ENCODE measurements at regions not wholly inside any gene's neighbourhood (a gene's known extent, or its start where the extent isn't known, plus 50 kb on each side); places are given as distances from the start of the nearest gene placed in this dataset.

DNA sequence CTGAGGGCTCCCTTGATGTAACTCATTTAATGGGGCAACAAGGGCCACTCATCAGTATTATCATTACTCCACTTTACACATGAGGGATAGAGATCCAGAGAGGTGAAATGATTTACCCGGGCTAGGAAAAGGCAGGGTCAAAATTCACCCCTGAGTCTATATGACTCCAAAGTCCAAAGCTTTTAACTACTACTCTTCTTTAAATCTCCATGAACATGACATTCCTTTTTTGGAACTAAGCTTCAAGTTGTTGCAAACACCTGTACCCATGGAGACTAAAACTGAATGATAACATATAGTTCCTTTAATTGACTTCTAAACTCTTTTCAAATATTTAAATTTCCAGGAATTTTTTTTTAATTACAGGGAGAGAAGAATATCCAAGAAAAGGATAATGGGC is 292.9 kb upstream of the GADL1 start:
- TF ChIP-seq, protein P1, sequence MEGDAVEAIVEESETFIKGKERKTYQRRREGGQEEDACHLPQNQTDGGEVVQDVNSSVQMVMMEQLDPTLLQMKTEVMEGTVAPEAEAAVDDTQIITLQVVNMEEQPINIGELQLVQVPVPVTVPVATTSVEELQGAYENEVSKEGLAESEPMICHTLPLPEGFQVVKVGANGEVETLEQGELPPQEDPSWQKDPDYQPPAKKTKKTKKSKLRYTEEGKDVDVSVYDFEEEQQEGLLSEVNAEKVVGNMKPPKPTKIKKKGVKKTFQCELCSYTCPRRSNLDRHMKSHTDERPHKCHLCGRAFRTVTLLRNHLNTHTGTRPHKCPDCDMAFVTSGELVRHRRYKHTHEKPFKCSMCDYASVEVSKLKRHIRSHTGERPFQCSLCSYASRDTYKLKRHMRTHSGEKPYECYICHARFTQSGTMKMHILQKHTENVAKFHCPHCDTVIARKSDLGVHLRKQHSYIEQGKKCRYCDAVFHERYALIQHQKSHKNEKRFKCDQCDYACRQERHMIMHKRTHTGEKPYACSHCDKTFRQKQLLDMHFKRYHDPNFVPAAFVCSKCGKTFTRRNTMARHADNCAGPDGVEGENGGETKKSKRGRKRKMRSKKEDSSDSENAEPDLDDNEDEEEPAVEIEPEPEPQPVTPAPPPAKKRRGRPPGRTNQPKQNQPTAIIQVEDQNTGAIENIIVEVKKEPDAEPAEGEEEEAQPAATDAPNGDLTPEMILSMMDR (IDR thresholded peaks at IDR 0.05; ENCODE audit: low read depth, low read length, missing control alignments): no peak
- DNase-seq (ENCODE audit: low read depth): no peak
- H3K4me3 ChIP-seq (ENCODE audit: low read depth, low read length): no peak overlapping the region

DNA sequence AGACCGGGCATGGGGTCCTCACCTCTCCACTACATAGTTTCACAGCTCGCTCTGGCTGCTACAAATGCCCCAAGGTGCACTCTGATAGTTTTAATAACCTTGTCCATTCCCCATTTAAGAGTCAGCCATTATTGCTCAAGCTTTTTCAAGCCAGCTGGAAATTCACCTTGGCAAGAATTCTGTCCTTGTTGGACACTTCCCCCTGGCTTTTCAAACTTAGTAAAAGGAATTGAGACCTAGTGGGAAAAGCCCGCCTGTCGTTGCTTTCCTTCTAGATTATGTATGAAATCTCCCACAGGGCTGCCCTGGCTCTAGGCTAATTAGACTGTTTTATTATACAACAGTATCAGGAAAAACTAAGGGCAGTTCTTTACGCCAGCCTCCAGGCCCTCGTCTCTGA is 293.7 kb upstream of the GADL1 start:
- no peak for DNase-seq (ENCODE audit: low read depth)
- no peak overlapping the region for H3K4me3 ChIP-seq (ENCODE audit: low read depth, low read length)
- TF ChIP-seq, protein P1 (IDR thresholded peaks at IDR 0.05; ENCODE audit: low read depth, low read length, missing control alignments): no peak

DNA sequence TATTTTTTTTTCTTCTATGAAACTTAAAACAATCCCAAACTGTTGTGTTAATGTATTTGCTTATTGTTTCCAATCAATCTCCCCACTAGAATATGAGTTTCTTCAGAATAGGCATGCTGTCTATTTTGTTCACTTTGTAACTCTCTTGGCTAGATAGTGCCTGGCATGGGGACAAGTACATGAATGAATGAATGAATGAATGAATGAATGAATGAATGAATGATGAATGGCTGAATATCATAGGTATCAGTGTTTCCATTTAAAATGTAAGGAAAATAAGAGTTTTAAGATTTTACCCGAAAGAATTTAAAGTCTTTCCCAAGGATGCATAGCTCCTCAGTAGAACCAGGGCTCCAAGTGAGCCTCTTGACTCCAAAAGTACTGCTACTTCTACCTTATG is 294.9 kb upstream of the GADL1 start:
- no peak overlapping the region for H3K4me3 ChIP-seq (ENCODE audit: low read depth, low read length)
- TF ChIP-seq, protein P1 (IDR thresholded peaks at IDR 0.05; ENCODE audit: low read depth, low read length, missing control alignments): no peak
- DNase-seq (ENCODE audit: low read depth): no peak

DNA sequence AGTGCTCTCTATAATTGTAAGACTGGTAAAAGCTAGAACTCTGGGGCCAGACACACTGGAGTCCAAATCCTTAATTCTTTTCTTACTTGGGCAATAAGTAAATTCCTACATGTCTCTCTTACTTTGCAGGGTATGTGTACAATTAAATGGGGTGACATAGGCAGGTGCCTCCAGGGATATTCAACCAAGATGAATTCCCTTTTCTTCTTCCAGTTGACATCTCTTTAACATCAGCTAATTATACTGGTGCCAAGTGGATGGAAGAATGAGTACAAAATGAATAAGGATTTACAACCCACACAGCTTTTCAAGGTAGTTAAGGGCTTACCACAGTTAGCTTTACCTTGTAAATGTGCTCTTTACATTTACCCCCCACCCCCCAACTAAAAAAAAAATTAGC is 295.5 kb upstream of the GADL1 start:
- TF ChIP-seq, protein P1 (IDR thresholded peaks at IDR 0.05; ENCODE audit: low read depth, low read length, missing control alignments): no peak
- H3K4me3 ChIP-seq (ENCODE audit: low read depth, low read length): no peak overlapping the region
- DNase-seq (ENCODE audit: low read depth): no peak

DNA sequence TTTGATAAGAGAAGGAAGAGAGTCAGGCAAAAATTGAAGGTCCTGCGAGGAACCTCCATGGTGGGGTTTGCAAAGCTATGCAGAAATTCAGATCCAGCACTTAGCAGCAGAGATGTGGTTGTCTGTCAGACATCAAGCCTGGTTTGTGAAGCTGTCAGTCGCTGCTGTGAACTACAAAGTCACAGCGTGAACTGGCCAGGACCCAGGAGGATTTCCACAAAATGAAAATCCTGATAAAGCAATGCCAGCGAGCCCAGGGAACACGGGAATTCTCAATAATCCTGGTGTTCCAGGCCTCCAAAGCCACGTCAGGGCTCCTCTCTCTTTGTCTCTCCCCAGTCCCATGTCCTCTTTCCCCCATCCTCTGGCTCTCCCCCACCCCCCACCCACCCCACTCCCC is 296.9 kb upstream of the GADL1 start:
- DNase-seq (ENCODE audit: low read depth): no peak
- H3K4me3 ChIP-seq (ENCODE audit: low read depth, low read length): no peak overlapping the region
- TF ChIP-seq, protein P1 (IDR thresholded peaks at IDR 0.05; ENCODE audit: low read depth, low read length, missing control alignments): no peak

DNA sequence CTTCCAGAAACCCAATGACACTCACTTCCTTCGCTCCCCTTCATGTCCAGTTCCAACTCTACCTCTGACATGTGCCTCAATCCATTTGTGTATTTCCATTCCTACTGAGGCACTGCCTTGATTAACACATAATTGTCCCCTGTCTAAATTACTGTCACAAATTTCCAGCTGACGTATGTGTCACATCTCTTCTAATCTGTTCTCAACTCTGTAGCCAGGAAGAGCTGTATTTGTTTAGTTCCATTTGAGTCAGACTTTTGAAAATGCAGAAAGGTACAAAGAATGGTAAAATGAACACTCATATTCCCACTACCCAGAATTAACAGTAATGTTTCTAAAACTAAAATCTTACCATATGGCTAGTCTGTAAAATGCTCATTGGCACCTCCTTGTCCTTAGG is 299.0 kb upstream of the GADL1 start:
- TF ChIP-seq, protein P1 (IDR thresholded peaks at IDR 0.05; ENCODE audit: low read depth, low read length, missing control alignments): no peak

DNA sequence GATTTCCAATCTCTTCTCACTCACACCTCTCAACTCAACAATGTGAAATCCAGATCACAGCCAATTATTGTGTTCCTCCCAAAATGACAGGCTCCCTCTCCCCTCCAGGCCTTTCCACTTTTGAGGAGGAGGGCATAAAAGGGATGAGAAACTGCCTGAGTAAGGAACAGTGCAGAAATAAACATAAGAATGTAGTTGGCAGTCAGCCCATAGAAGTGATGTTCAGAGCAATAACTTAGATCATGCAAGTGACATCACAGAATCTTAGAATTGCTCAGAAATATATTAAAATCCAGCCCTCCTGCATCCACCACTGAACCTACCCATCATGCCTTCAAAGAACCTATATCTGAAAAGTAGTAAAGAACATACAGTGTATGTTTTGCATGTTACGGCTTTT is 299.4 kb upstream of the GADL1 start:
- TF ChIP-seq, protein P1 (IDR thresholded peaks at IDR 0.05; ENCODE audit: low read depth, low read length, missing control alignments): no peak
- no peak overlapping the region for H3K4me3 ChIP-seq (ENCODE audit: low read depth, low read length)
- no peak for DNase-seq (ENCODE audit: low read depth)

More for the DNA sequence above, 299.0 kb upstream of the GADL1 start:
- DNase-seq (ENCODE audit: low read depth): no peak
- H3K4me3 ChIP-seq (ENCODE audit: low read depth, low read length): no peak overlapping the region

All from GM12864 (cell line).